ENCODE measurements at regions not wholly inside any gene's neighbourhood (a gene's known extent, or its start where the extent isn't known, plus 50 kb on each side); places are given as distances from the start of the nearest gene placed in this dataset.

DNA sequence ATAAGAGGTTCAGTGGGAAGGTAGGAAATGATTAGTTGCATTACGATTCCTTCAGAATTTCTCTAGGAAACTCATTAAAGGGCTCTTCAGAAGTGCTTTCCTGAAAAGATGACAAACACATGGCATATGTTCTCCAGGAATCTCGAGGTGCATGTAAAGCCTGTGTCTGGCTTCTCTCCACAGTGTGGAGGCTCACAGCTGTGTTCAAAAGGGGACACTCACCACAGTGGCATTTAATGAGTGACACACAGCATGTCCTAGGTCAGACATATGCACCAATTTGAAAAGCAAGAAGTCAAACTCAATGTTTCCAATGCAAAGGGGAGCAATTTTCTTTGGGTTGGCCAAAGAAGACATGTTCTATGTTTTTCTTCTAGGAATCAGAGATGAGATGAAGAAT, 976.9 kb downstream of the MAT2B start:
- Histone ChIP-seq H3K36me3 (ENCODE audit: insufficient read depth, low read length) (no peaks in the 10 kb centered on the region), H3K4me1 (ENCODE audit: insufficient read depth, low read length) (no peaks in the 10 kb centered on the region), H3K79me2 (ENCODE audit: insufficient read depth, low read length) (no peaks in the 10 kb centered on the region), H2AFZ (ENCODE audit: low read length) (no peak overlapping the region), H3K9me3 (ENCODE audit: low read depth, low read length) (no peaks in the 10 kb centered on the region), H3K27me3 (ENCODE audit: insufficient read depth, low read length) (no peaks in the 10 kb centered on the region), H3K27ac (ENCODE audit: low read depth, low read length) (no peak overlapping the region), H4K20me1 (ENCODE audit: insufficient read depth, low read length) (no peaks in the 10 kb centered on the region), H3K4me3 (ENCODE audit: insufficient read depth, low read length) (no peak overlapping the region), H3K4me2 (ENCODE audit: insufficient read depth, low read length) (no peak overlapping the region)
- peak; percentile 10 for DNase-seq (ENCODE audit: insufficient read length, low spot score, missing footprints)
- TF ChIP-seq CTCF (IDR thresholded peaks at IDR 0.05; ENCODE audit: extremely low read depth, low read depth, low read length): no peak

DNA sequence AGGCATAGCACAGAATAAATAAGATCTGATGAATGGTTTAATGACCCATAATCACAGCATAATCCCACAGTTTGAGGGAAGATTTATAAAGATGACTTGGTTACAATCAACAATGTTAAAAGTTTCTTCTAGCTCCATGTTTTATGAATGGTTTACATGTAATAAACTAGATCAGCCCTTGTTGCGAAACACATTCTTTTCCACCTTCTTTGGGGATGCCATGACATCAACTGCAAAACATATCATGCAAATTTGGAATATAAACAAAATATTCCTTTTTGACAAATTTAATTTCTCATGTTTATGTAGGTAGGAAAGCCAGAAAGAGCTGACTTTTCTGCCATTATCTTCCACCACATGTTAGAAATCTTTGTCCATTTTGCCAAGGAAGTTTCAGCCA, 979.5 kb downstream of the MAT2B start:
- H3K4me1 ChIP-seq (ENCODE audit: insufficient read depth, low read length): no peaks in the 10 kb centered on the region
- no peaks in the 10 kb centered on the region for H4K20me1 ChIP-seq (ENCODE audit: insufficient read depth, low read length)
- no peak overlapping the region for H3K27ac ChIP-seq (ENCODE audit: low read depth, low read length)
- no peak overlapping the region for H2AFZ ChIP-seq (ENCODE audit: low read length)
- no peaks in the 10 kb centered on the region for H3K36me3 ChIP-seq (ENCODE audit: insufficient read depth, low read length)
- no peaks in the 10 kb centered on the region for H3K9me3 ChIP-seq (ENCODE audit: low read depth, low read length)
- no peaks in the 10 kb centered on the region for H3K27me3 ChIP-seq (ENCODE audit: insufficient read depth, low read length)
- TF ChIP-seq CTCF (IDR thresholded peaks at IDR 0.05; ENCODE audit: extremely low read depth, low read depth, low read length): no peak
- H3K4me2 ChIP-seq (ENCODE audit: insufficient read depth, low read length): no peak overlapping the region
- H3K79me2 ChIP-seq (ENCODE audit: insufficient read depth, low read length): no peaks in the 10 kb centered on the region
- no peak for DNase-seq (ENCODE audit: insufficient read length, low spot score, missing footprints)
- H3K4me3 ChIP-seq (ENCODE audit: insufficient read depth, low read length): no peak overlapping the region

- Histone ChIP-seq H4K20me1 (ENCODE audit: insufficient read depth, low read length) (no peaks in the 10 kb centered on the region), H3K9me3 (ENCODE audit: low read depth, low read length) (no peaks in the 10 kb centered on the region), H3K4me3 (ENCODE audit: insufficient read depth, low read length) (no peak overlapping the region), H3K4me2 (ENCODE audit: insufficient read depth, low read length) (no peak overlapping the region), H3K4me1 (ENCODE audit: insufficient read depth, low read length) (no peaks in the 10 kb centered on the region), H3K36me3 (ENCODE audit: insufficient read depth, low read length) (no peaks in the 10 kb centered on the region), H3K27me3 (ENCODE audit: insufficient read depth, low read length) (no peaks in the 10 kb centered on the region), H3K79me2 (ENCODE audit: insufficient read depth, low read length) (no peaks in the 10 kb centered on the region), H2AFZ (ENCODE audit: low read length) (no peak overlapping the region), H3K27ac (ENCODE audit: low read depth, low read length) (no peak overlapping the region)
- TF ChIP-seq CTCF (IDR thresholded peaks at IDR 0.05; ENCODE audit: extremely low read depth, low read depth, low read length): no peak
- no peak for DNase-seq (ENCODE audit: insufficient read length, low spot score, missing footprints)
Observed at GRCh38 chr5:164487939-164488338, 982.5 kb downstream of the MAT2B start.

DNA sequence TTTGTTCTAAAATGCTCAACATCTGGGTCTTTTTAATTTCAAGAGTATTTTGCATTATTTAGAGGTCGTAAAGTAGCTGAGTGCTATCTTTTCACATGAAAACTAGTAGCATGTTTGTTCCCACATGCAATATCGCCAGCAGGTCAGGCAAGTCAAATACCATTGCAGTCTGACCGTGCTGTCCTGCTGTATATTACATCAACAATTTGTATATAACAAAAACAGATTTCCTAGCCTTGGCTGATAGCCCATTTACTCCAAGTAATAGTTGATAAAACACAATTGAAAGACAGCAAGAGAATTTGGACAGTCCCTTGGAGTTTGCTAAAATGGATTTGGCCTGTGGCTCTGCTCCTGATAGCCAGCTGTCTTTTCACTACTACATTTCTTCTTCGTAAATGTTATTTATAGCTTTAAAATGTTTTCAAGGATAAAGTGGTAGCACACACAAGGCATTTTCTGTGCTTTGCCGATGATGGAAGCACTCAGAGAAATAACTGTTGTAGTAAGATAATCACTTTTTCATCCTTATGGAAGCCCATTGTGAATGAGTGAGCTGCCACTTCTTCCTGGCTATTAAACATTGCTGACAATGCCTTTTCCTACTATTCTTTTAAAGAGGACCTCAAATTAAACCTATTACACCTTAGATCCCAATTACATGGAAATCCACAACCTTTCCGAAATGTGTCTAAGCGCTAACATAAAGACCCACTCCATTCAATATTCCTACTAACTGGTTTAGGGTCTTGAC, 992.1 kb downstream of the MAT2B start:
- no peak overlapping the region for H2AFZ ChIP-seq (ENCODE audit: low read length)
- no peaks in the 10 kb centered on the region for H4K20me1 ChIP-seq (ENCODE audit: insufficient read depth, low read length)
- H3K4me1 ChIP-seq (ENCODE audit: insufficient read depth, low read length): no peaks in the 10 kb centered on the region
- H3K36me3 ChIP-seq (ENCODE audit: insufficient read depth, low read length): no peaks in the 10 kb centered on the region
- H3K9me3 ChIP-seq (ENCODE audit: low read depth, low read length): no peaks in the 10 kb centered on the region
- no peak overlapping the region for H3K4me2 ChIP-seq (ENCODE audit: insufficient read depth, low read length)
- no peak overlapping the region for H3K27ac ChIP-seq (ENCODE audit: low read depth, low read length)
- H3K27me3 ChIP-seq (ENCODE audit: insufficient read depth, low read length): no peaks in the 10 kb centered on the region
- H3K79me2 ChIP-seq (ENCODE audit: insufficient read depth, low read length): no peaks in the 10 kb centered on the region
- no peak for DNase-seq (ENCODE audit: insufficient read length, low spot score, missing footprints)
- TF ChIP-seq CTCF (IDR thresholded peaks at IDR 0.05; ENCODE audit: extremely low read depth, low read depth, low read length): no peak
- no peak overlapping the region for H3K4me3 ChIP-seq (ENCODE audit: insufficient read depth, low read length)
